Smooth muscle cell (in vitro differentiated cells): ENCODE measurements at regions not wholly inside any gene's neighbourhood (a gene's known extent, or its start where the extent isn't known, plus 50 kb on each side); places are given as distances from the start of the nearest gene placed in this dataset.

Source experiments
- DNase-seq: peaks from one replicate; lab custom pipeline; 2025; ENCODE audit not compliant: unreplicated experiment; lab: John Stamatoyannopoulos, UW
- H2AFZ ChIP-seq: fragments of 200-600 bp; sonication (generic); 2 replicates; pipeline ENCODE4 v1.6.0; 2016; ENCODE audit warnings: antibody characterized with exemption, low read depth, mild to moderate bottlenecking
- H3F3A ChIP-seq: fragments of 200-600 bp; sonication (generic); 2 replicates; pipeline ENCODE4 v1.6.0; 2017; ENCODE audit warnings: antibody characterized with exemption, low read depth
- H3K27ac ChIP-seq: fragments of 200-600 bp; sonication (generic); 2 replicates; pipeline ENCODE4 v1.5.1; 2016; ENCODE audit warnings: low read depth, mild to moderate bottlenecking
- H3K27me3 ChIP-seq: fragments of 200-600 bp; sonication (generic); 2 replicates; pipeline ENCODE4 v1.6.1; 2016; ENCODE audit warnings: low read depth, mild to moderate bottlenecking
- H3K36me3 ChIP-seq: fragments of 200-600 bp; sonication (generic); 2 replicates; pipeline ENCODE4 v1.5.1; 2016; ENCODE audit warnings: low read depth
- H3K4me1 ChIP-seq: fragments of 200-600 bp; sonication (generic); 2 replicates; pipeline ENCODE4 v1.5.1; 2016; ENCODE audit warnings: low read depth
- H3K4me2 ChIP-seq: fragments of 200-600 bp; sonication (generic); 2 replicates; pipeline ENCODE4 v1.6.0; 2016; ENCODE audit warnings: mild to moderate bottlenecking
- H3K4me3 ChIP-seq: fragments of 200-600 bp; sonication (generic); 2 replicates; pipeline ENCODE4 v1.5.1; 2016; ENCODE audit warnings: mild to moderate bottlenecking
- H3K79me2 ChIP-seq: fragments of 200-600 bp; sonication (generic); 2 replicates; pipeline ENCODE4 v1.6.0; 2016; ENCODE audit warnings: low read depth, mild to moderate bottlenecking
- H3K9ac ChIP-seq: fragments of 200-600 bp; sonication (generic); 2 replicates; pipeline ENCODE4 v1.6.0; 2016; ENCODE audit warnings: low read depth
- H3K9me3 ChIP-seq: fragments of 200-600 bp; sonication (generic); replicated peaks from 2 replicates; pipeline ENCODE4 v1.5.1; 2016; ENCODE audit warnings: low read depth
- H4K20me1 ChIP-seq: fragments of 200-600 bp; sonication (generic); 2 replicates; pipeline ENCODE4 v1.6.0; 2016; ENCODE audit warnings: low read depth
- WGBS: methylation state at CpG from one replicate; pipeline ENCODE4 v1.1.7; 2016; ENCODE audit warnings: low lambda C conversion rate; 5-methylcytosine and 5-hydroxymethylcytosine counted together
- TF ChIP-seq, protein P1 (sequence below): fragments of 200-600 bp; sonication (generic); IDR thresholded peaks from 2 replicates; pipeline ENCODE4 v1.5.1; 2017; ENCODE audit warnings: borderline replicate concordance, mild to moderate bottlenecking, antibody characterized with exemption; ENCODE audit not compliant: insufficient read depth, poor library complexity, severe bottlenecking

DNA sequence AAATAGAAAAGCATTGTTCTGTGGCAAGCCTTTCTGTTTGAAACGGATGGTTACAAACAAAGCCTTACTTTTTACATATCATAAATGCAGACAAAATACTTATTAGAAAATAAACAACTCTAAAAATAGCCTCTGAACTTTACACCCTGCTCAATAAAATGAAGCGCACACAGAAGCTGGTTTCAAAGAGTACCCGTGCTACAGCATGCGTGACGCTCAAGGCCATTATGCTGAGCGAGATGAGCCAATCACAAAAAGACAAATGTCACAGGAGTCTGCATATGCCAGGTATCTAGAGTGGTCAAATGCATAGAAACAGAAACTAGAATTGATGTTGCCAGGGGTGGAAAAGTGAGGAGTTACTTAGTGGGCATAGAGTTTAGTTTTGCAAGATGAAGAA, 326.5 kb upstream of the GATB start:
- H2AFZ ChIP-seq: no peak overlapping the region
- no peak overlapping the region for H3K4me2 ChIP-seq
- H3K27ac ChIP-seq: no peak overlapping the region
- H3K9me3 ChIP-seq: no peaks in the 10 kb centered on the region
- no peak overlapping the region for H3K4me3 ChIP-seq
- no peaks in the 10 kb centered on the region for H3K4me1 ChIP-seq
- H3K79me2 ChIP-seq: no peaks in the 10 kb centered on the region
- WGBS: 96% methylated on average over 6 of the region's 6 CpGs
- no peaks in the 10 kb centered on the region for H3F3A ChIP-seq
- no peaks in the 10 kb centered on the region for H3K27me3 ChIP-seq
- H4K20me1 ChIP-seq: no peaks in the 10 kb centered on the region
- no peak for DNase-seq
- H3K9ac ChIP-seq: no peak overlapping the region
- TF ChIP-seq, protein P1, sequence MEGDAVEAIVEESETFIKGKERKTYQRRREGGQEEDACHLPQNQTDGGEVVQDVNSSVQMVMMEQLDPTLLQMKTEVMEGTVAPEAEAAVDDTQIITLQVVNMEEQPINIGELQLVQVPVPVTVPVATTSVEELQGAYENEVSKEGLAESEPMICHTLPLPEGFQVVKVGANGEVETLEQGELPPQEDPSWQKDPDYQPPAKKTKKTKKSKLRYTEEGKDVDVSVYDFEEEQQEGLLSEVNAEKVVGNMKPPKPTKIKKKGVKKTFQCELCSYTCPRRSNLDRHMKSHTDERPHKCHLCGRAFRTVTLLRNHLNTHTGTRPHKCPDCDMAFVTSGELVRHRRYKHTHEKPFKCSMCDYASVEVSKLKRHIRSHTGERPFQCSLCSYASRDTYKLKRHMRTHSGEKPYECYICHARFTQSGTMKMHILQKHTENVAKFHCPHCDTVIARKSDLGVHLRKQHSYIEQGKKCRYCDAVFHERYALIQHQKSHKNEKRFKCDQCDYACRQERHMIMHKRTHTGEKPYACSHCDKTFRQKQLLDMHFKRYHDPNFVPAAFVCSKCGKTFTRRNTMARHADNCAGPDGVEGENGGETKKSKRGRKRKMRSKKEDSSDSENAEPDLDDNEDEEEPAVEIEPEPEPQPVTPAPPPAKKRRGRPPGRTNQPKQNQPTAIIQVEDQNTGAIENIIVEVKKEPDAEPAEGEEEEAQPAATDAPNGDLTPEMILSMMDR: no peak
- no peaks in the 10 kb centered on the region for H3K36me3 ChIP-seq

DNA sequence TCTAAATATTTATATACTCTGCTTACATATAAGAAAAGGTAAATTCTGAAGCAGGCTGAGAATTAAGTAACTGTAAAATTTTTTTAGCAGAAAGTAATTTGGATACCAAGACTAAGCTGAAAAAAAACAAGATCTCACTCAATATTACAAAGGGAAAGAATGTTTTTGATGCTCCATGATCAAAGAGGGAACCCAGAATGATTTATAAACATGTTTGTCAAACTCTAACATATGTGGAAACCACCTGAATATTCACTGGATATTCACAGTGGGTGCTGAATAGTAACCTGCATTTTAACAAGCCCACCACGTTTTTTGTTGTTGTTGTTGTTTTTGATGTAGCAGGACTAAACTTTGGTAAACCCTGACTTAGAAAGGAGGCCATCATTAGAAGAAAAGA, 324.9 kb upstream of the GATB start:
- no peaks in the 10 kb centered on the region for H3K9me3 ChIP-seq
- no peaks in the 10 kb centered on the region for H3K4me1 ChIP-seq
- TF ChIP-seq, protein P1: no peak
- H3K27ac ChIP-seq: no peak overlapping the region
- DNase-seq: no peak
- no peak overlapping the region for H3K9ac ChIP-seq
- H4K20me1 ChIP-seq: no peaks in the 10 kb centered on the region
- no peaks in the 10 kb centered on the region for H3K36me3 ChIP-seq
- H3K79me2 ChIP-seq: no peaks in the 10 kb centered on the region
- no peak overlapping the region for H3K4me3 ChIP-seq
- no peak overlapping the region for H2AFZ ChIP-seq
- H3K27me3 ChIP-seq: no peaks in the 10 kb centered on the region
- 38% methylated on average over 1 of the region's 1 CpG for WGBS
- H3F3A ChIP-seq: no peaks in the 10 kb centered on the region
- H3K4me2 ChIP-seq: no peak overlapping the region

DNA sequence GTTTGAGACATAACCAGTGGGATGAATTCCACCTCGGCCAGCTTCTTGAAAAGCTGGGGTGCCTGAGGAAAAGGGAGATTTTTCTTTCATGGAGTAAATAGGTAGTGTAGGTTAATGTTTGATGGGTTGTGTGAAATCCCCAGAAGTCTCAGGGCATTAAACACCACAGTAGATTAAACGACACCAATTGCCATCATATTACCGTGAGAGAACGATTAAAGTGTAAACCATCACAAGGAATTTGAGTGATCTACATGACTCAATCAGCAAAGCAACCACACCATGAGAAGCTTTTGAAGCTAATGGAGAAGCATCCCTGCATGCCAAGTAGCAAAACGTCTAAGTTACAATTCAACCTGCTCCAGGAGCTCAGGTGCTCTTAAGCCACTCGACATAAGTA, 322.5 kb upstream of the GATB start:
- WGBS: 92% methylated on average over 6 of the region's 6 CpGs
- Histone ChIP-seq H2AFZ (no peak overlapping the region), H3K27me3 (no peaks in the 10 kb centered on the region), H3K4me1 (no peaks in the 10 kb centered on the region), H3K27ac (no peak overlapping the region), H3K9me3 (no peaks in the 10 kb centered on the region), H3K4me3 (no peak overlapping the region), H3K9ac (no peak overlapping the region), H3K4me2 (no peak overlapping the region), H4K20me1 (no peaks in the 10 kb centered on the region), H3F3A (no peaks in the 10 kb centered on the region), H3K36me3 (no peaks in the 10 kb centered on the region), H3K79me2 (no peaks in the 10 kb centered on the region)
- no peak for DNase-seq
- TF ChIP-seq, protein P1: no peak

DNA sequence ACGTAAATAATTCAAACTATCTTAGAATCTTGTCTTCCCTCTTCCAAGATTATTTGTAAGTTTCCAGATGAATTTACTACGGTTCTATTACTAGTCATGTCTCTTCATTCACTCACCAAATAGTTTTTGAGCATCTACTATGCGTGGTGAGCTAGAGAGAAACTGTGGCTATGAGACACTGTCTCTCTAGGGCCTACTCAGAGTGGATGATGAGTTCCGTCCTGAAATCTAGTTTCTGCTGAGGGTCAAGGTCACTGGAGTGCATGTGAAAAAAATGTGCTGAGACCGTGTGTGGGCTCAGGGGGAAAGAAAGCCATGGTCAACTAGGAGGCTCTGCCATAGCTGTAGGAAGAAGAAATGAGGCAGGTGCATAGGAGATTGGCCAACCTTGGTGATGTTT, 320.2 kb upstream of the GATB start:
- H3K4me1 ChIP-seq: no peaks in the 10 kb centered on the region
- H3K27me3 ChIP-seq: no peaks in the 10 kb centered on the region
- H3K4me2 ChIP-seq: no peak overlapping the region
- H3K9me3 ChIP-seq: no peaks in the 10 kb centered on the region
- no peaks in the 10 kb centered on the region for H3K79me2 ChIP-seq
- H4K20me1 ChIP-seq: no peaks in the 10 kb centered on the region
- DNase-seq: no peak
- H3K9ac ChIP-seq: no peak overlapping the region
- H3K27ac ChIP-seq: no peak overlapping the region
- TF ChIP-seq, protein P1: no peak
- H3K36me3 ChIP-seq: no peaks in the 10 kb centered on the region
- no peaks in the 10 kb centered on the region for H3F3A ChIP-seq
- no peak overlapping the region for H3K4me3 ChIP-seq
- H2AFZ ChIP-seq: no peak overlapping the region
- WGBS: 75% methylated on average over 5 of the region's 5 CpGs
